GM19397 (cell line): ENCODE measurements at regions not wholly inside any gene's neighbourhood (a gene's known extent, or its start where the extent isn't known, plus 50 kb on each side); places are given as distances from the start of the nearest gene placed in this dataset.

Experiments used
- ATAC-seq: cut with Tn5 transposase; IDR thresholded peaks from one replicate; pipeline ENCODE4 v1.9.1; 2021; ENCODE audit warnings: mild to moderate bottlenecking, moderate library complexity; ENCODE audit not compliant: unreplicated experiment

DNA sequence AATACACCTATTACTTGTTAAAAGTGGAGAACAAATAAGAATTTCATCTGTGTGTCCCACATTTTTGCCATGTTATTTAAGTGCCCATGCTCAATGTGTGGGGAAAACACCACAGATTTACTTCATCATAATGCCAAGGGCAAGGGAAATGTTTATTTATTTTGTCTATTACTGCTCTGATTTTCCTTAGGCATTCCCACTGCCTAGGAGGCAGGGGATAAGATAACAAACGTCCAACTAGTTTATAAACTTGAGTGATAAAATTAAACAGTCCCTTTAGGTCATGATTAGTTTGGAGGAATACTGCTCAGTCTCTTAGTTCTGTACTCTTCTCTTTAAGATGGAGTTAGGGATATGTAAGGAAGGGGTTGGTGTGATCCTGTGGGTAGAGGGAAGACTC, 598.4 kb upstream of the MARCKS start:
- ATAC-seq = no peak

- ATAC-seq = no peak
Observed at GRCh38 chr6:113271437-113271836, 585.7 kb upstream of the MARCKS start.

DNA sequence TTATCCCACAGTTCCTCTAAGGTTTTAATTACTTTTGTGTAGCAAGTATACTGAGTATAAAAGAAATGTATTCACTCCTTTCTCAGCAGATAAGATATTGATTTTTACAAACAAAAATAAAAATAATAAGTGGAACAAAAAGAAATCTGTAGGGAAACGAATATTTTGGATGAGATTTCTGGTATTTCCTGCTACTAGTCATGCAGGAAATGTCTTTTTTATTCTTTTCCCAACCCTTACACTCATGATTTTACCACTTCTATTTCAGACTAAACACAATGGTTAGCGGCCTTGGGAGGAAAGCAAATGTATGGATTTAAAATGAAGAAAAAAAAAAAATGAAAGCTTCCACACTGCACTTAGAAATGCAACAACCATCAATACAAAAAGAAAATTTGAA, 580.5 kb upstream of the MARCKS start:
- no peak for ATAC-seq

- no peak for ATAC-seq
Observed at GRCh38 chr6:113277111-113277510, 580.0 kb upstream of the MARCKS start.

DNA sequence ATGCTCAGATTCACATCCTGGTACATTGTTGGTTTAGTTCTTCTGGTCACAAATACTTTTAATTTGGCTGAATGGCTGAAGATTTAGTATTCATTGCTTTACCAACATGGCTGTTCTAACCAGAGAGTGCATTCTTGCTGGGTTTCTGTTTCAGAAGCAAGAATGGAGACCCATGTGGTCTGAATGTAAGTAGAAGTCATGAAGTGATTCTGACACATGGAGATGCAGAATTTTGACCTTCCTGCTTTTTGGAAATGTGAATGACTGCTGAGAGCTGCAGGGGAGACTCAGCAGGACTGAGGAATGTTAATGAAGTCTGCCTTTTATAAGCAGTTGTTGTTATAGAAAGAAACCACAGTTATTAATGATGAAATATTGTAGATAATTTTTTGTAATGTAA, 576.1 kb upstream of the MARCKS start:
- ATAC-seq = no peak

- ATAC-seq = no peak
Observed at GRCh38 chr6:113281431-113281830, 575.7 kb upstream of the MARCKS start.

GRCh38 chr6:113287396-113287795, 569.7 kb upstream of the MARCKS start:
- peak; percentile 63 for ATAC-seq

DNA sequence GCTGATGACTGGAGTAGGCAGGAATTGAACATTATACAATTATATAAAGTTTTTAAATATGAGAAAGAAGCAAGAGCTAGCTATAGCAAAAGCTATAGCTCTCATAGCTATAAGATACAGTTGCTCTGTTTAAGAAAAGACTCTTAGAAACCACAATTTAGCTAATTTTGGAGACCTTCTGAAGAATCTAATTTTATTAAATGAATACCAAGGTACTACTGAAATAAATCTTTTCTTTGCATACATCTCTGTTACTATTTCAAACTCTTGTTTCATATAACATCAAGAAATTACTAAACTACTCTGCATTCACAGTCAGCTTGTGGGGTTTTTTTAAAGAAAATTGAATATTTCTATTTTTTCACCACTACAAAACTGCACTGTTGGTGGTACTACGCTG, 568.7 kb upstream of the MARCKS start:
- ATAC-seq = no peak

- ATAC-seq = no peak
Observed at GRCh38 chr6:113289166-113289565, 568.0 kb upstream of the MARCKS start.

GRCh38 chr6:113290684-113291083, 566.5 kb upstream of the MARCKS start:
- no peak for ATAC-seq

DNA sequence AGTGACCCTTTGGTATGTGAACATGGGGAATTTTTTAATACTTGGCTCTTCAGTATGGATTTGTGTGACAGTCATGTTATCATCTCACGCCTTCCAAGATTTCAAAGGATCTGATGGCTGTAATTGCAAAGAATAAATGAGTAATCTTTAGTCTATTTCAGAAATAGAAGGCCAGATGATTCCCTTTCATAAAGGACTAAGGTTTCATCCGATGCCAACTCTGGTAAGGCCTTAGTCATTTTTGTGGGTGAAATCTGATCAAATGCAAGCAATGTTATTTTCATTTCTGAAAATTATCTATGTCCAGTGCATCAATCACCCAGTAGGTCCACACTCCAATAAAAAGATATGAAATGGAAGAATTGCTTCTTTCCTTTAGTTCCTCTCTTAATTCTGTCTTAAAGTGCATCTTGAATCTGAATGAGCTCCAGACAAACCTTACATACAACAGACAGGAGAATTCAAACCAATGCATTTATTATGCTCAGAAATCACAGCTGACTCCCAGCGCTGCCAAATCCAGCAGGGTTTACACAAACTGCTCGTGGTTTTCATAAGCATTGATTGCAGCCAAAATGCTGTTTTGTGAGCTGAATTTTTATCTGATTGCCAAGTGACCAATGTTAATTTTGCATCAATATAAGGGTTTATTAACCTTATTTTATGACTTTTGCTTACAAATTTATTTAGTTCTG, 565.2 kb upstream of the MARCKS start:
- no peak for ATAC-seq

DNA sequence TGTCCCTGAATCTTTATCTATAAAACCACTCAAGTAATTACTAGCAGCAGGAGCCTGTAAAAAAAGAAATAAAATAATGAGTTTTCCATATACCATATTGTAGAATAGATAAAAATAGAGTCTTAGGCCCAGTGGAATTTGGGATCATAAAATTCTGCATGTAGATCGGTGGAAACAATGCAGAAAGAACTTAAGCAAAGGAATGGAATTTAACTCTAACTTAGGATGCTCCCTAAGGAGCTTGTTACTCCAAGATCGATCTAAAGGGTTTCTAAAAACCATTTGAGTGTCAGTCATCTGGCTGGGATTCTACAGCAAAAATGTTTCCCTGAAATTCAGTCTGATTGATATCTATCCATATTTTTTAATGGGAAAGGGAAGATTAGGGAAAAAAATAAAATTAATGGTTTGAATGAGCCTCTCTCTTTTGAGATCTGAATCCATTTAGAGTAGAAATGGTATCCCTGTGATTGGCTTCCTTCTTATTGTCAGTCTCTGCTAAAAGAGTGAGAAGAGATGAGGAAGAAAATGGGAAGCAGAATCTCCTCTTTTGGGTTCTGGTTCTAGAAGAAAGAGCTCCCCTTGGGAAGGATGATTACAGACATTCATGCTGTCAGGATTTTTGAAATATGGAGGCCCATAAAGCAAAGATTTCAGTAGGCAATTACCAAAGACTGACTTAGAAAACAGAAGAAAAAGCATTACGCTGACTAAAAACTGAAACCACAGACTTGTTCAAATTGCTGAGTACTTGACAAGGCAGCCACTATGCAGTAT, 564.3 kb upstream of the MARCKS start:
- ATAC-seq = no peak

DNA sequence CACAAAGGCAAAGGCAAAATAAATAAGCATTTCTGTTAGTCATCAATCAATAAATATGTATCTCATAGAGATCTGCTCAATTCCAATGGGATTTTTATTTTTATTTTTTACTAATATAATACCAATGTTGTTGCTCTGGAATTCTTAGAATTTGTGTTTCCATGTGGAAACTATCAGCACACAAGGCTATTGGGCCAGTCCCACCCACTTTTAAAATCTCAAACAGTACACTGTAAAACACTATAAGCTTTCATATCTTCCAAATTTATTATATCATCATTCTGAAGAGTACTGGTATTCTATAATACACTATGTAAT, 563.8 kb upstream of the MARCKS start:
- no peak for ATAC-seq

DNA sequence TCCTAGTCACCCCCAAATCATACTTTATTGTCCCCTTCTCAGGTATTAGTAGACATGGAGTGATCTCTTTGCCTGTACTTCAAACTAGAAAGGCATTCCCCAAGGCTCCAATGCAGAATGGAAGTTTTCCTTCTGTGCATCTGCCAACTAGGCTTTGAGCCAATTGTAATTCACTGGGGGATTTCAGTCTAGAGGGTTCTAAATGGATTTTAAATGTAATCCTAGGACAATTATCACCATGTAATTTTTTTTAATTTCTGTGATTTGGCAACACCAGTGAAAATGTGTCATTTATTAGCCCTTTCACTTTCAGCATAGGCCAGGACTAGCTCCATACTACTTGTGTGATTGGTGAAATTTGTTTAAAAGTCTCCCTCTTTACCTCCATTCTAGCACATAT, 557.6 kb upstream of the MARCKS start:
- ATAC-seq = no peak

- ATAC-seq = no peak
Observed at GRCh38 chr6:113301651-113302050, 555.5 kb upstream of the MARCKS start.

GRCh38 chr6:113304116-113304515, 553.0 kb upstream of the MARCKS start:
- ATAC-seq = no peak

GRCh38 chr6:113306552-113307145, 550.5 kb upstream of the MARCKS start:
- peak; percentile 90 for ATAC-seq

DNA sequence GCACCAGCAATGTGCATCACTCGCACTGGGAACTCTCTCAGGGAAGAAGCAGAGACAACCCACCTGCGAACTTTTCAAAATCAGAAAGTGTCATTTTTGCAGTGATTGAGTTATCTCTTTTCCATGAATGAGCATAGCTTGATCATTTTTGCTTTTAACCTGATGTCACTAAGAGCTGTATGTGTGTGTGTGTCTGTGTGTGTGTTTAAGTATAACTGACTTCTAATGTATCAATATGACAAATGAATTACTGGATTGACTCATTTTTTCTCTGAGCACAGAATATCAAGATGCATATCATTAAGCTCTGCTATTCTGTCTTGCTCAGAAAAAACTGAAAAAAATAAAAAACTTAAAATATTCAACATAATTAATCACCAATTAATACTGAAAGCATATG, 548.9 kb upstream of the MARCKS start:
- ATAC-seq = no peak

DNA sequence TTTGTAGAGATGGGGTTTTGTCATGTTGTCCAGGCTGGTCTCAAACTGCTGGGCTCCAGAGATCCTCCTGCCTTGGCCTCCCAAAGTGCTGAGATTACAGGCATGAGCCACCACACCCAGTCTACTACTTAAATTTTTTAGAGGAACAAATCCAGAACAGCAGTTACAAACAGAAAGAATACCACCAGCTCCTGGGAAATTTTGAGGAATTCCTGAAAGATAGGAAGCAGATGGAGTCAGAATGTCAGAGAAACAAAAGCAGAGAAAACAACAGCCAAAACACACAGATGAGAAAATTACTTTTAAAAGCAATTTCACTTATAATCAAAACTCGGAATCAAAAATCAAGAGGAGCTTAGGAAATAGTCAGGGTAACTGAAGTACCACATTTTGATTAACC, 543.3 kb upstream of the MARCKS start:
- ATAC-seq = no peak

DNA sequence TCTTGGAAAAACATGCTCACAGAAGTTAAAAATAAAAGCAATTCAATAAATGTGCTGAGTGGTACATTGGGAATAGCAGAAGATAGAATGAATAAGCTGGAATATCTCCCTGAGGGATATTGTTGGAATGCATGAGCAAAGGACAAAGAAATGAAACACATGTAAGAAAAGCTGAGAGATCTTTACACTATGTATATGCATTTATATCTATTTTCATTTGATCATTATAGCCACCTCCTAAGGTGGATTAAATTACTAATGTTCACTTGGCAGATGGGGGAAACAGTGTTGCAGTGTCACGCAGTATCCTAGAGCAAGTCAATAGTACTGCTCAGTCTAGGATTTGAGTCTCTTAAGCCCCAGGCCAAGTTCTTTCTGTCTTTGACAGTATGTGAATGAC, 542.0 kb upstream of the MARCKS start:
- ATAC-seq = no peak

DNA sequence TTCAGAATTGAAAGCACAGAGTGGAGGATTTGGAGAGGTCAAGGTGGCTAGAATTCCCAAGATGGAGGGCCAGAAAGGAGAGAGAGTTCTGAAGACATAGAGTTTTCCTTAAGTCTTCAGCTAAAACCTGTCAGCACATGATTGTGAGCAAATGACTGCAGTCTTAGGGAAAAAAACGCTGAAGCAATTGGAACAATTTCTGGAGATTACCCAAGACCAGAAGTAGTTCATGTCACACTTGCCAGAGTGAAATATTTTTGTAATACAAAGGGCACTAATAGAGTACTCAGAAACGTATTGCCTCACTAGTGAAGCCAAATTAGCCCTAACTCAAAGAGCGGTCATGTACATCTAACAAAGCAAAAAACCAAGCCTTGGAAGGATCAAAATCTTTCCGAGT, 541.3 kb upstream of the MARCKS start:
- ATAC-seq = no peak

GRCh38 chr6:113317442-113317841, 539.7 kb upstream of the MARCKS start:
- no peak for ATAC-seq
